GM12878 (cell line): ENCODE measurements at regions not wholly inside any gene's neighbourhood (a gene's known extent, or its start where the extent isn't known, plus 50 kb on each side); places are given as distances from the start of the nearest gene placed in this dataset.

Experiments
- CTCF ChIP-seq, 3 experiments: IDR thresholded peaks in 2 of 3; conservative IDR thresholded peaks in 1 of 3; 2 replicates each; pipeline ENCODE4 v1.5.1; 2011; ENCODE audit warnings: low read depth in 3 of 3, low read length in 3 of 3, mild to moderate bottlenecking in 3 of 3, control low read depth in 2 of 3, moderate library complexity in 2 of 3, inconsistent platforms in 1 of 3, mixed read lengths in 1 of 3; ENCODE audit not compliant: control insufficient read depth in 2 of 3, insufficient read depth in 1 of 3; ENCODE audit errors: extremely low read depth in 1 of 3
- FOXM1 ChIP-seq: IDR thresholded peaks from 2 replicates; pipeline ENCODE4 v1.6.1; 2012; ENCODE audit warnings: low read depth, mild to moderate bottlenecking, inconsistent platforms, low read length, moderate library complexity
- HCFC1 ChIP-seq: fragments of 150-350 bp; IDR thresholded peaks from 2 replicates; pipeline ENCODE4 v1.6.1; 2014; ENCODE audit warnings: low read length
- POLR2A ChIP-seq: IDR thresholded peaks from 2 replicates; pipeline ENCODE4 v1.6.1; 2011; ENCODE audit warnings: low read depth, mild to moderate bottlenecking, low read length
- REST ChIP-seq: IDR thresholded peaks from 2 replicates; pipeline ENCODE4 v1.6.1; 2012; ENCODE audit warnings: mild to moderate bottlenecking, low read depth, low read length
- SP1 ChIP-seq: IDR thresholded peaks from one replicate; pipeline ENCODE4 v1.6.1; 2011; ENCODE audit warnings: low read depth, low read length
- TCF3 ChIP-seq: IDR thresholded peaks from 2 replicates; pipeline ENCODE4 v1.6.1; 2012; ENCODE audit warnings: low read depth, mild to moderate bottlenecking, low read length, borderline replicate concordance; ENCODE audit not compliant: insufficient read depth
- USF1 ChIP-seq: IDR thresholded peaks from 2 replicates; pipeline ENCODE4 v1.6.1; 2011; ENCODE audit warnings: borderline replicate concordance, low read depth, mild to moderate bottlenecking, moderate library complexity, mixed read lengths, low read length; ENCODE audit not compliant: insufficient read depth; ENCODE audit errors: extremely low read length
- YY1 ChIP-seq: IDR thresholded peaks from 2 replicates; pipeline ENCODE4 v1.6.1; 2011; ENCODE audit warnings: low read depth, mild to moderate bottlenecking, low read length
- ZNF274 ChIP-seq: IDR thresholded peaks from one replicate; pipeline ENCODE4 v1.8.0; 2011; ENCODE audit not compliant: insufficient read length, insufficient read depth
- ZNF687 ChIP-seq: fragments of 450-650 bp; IDR thresholded peaks from 2 replicates; pipeline ENCODE4 v1.6.1; 2017; ENCODE audit warnings: mild to moderate bottlenecking, moderate library complexity

GRCh38 chr3:3632449-3632848 lies 166.8 kb upstream of the LRRN1 start:
- TF ChIP-seq ZNF274 (no peak), TCF3 (no peak), ZNF687 (no peak), POLR2A (no peak), FOXM1 (no peak), CTCF (IDR thresholded peaks at IDR 0.05 in 2 of 3, conservative IDR thresholded peaks at IDR 0.05 in 1 of 3; ENCODE audit: control insufficient read depth in 2 of 3, extremely low read depth in 1 of 3, insufficient read depth in 1 of 3, low read depth in 3 of 3, low read length in 3 of 3) (no peak), HCFC1 (no peak), USF1 (no peak), YY1 (no peak), SP1 (no peak), REST (no peak)
